Kidney (tissue), 13 donors: ENCODE measurements at regions not wholly inside any gene's neighbourhood (a gene's known extent, or its start where the extent isn't known, plus 50 kb on each side); places are given as distances from the start of the nearest gene placed in this dataset.

Source experiments
- DNase-seq, 5 donors: peaks; one replicate each; pipeline ENCODE4 v3.0.0-alpha.2; 2013 to 2020
- FAIRE-seq: peaks from 2 replicates; lab custom pipeline; 2012; peaks lifted over from hg19 to GRCh38; lab: Jason Lieb, UNC
- H3K27ac ChIP-seq, 2 donors: one replicate each; pipeline ENCODE4 v1.7.0; 2013; ENCODE audit warnings: low read depth in 2 of 2, low read length in 2 of 2, inconsistent platforms in 1 of 2
- H3K27me3 ChIP-seq: one replicate; pipeline ENCODE4 v1.7.1; 2013; ENCODE audit warnings: low read length, inconsistent platforms; ENCODE audit not compliant: control insufficient read depth, insufficient read depth
- H3K36me3 ChIP-seq, 3 donors: one replicate each; pipeline versions ENCODE4 v1.7.0 to v1.7.1; 2013; ENCODE audit warnings: low read length in 3 of 3, control low read depth in 1 of 3, inconsistent platforms in 1 of 3; ENCODE audit not compliant: insufficient read depth in 3 of 3, control insufficient read depth in 2 of 3
- H3K4me1 ChIP-seq, 3 donors: one replicate each; pipeline versions ENCODE4 v1.7.0 to v1.7.1; 2013; ENCODE audit warnings: low read length in 3 of 3, inconsistent platforms in 1 of 3, low read depth in 1 of 3; ENCODE audit not compliant: control insufficient read depth in 2 of 3, insufficient read depth in 2 of 3
- H3K4me3 ChIP-seq, 3 donors: one replicate each; pipeline versions ENCODE4 v1.7.0 to v1.8.1; 2013; ENCODE audit warnings: low read length in 3 of 3, control low read depth in 1 of 3, inconsistent platforms in 1 of 3
- H3K9ac ChIP-seq, 3 donors: one replicate each; pipeline versions ENCODE4 v1.7.0 to v1.7.1; 2013; ENCODE audit warnings: low read length in 3 of 3, control low read depth in 1 of 3, inconsistent platforms in 1 of 3
- H3K9me3 ChIP-seq, 3 donors: one replicate each; pipeline versions ENCODE4 v1.7.0 to v1.7.1; 2013; ENCODE audit warnings: low read length in 3 of 3, control low read depth in 1 of 3, inconsistent platforms in 1 of 3; ENCODE audit not compliant: control insufficient read depth in 2 of 3, insufficient read depth in 1 of 3
- intact Hi-C: fragments of 100-400 bp; cut with DNase I; formaldehyde crosslinking; loops from one replicate; pipeline ENCODE4 v1.11.1; 2022
- TF ChIP-seq, protein P1 (sequence below): IDR thresholded peaks from 3 replicates; pipeline ENCODE4 v1.5.1; 2012; ENCODE audit warnings: mild to moderate bottlenecking, moderate library complexity, borderline replicate concordance; ENCODE audit not compliant: insufficient read depth; ENCODE audit errors: extremely low read depth
- donor health status: control.
- donor health status: control.
- donor health status: control.
- donor health status: control.
- donor health status: control.
- donor health status: DM: yes; HTN: yes; CAD: no.
- donor health status: Normal renal cell carcinoma (clear cell type).

DNA sequence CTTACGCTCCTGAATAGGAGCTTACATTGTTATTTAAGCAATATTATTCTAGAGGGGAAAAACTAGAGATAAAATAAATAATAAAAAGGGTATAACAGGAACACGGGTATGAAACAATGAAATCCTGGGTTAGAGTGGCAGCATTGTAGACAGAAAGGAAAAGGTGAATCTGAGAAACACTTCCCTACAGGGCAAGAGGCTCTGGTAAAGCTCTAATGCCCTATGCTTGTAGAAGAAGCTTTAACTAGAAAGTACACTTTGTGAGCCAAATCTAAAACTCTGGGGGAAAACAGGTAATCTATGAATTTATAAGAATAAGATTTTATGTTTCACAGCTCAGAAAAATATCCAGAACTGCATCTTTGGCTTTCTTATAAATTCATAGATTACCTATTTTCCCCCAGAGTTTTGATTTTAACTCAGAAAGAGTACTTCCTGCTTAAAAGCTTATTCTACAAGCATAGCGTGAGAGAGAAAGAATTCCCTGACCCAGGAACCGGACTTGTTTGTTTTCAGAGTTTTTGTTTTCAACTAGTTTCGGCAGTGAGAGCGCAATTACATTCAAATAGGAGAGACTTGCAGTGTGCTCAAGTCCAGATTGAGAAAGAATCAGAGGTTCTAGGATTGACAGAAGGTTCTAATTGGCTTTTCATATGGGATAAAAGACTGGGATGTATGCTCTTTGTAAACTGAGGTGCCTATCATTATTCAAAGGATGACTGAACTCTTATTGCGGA lies 651.0 kb upstream of the RORB start:
- no peak for DNase-seq
- H3K4me1 ChIP-seq = no peaks in the 10 kb centered on the region
- FAIRE-seq = no peak
- H3K36me3 ChIP-seq = no peaks in the 10 kb centered on the region
- H3K4me3 ChIP-seq = no peak overlapping the region
- H3K27me3 ChIP-seq = no peaks in the 10 kb centered on the region
- intact Hi-C loops = no loop called here
- H3K9me3 ChIP-seq = no peaks in the 10 kb centered on the region
- TF ChIP-seq, protein P1, sequence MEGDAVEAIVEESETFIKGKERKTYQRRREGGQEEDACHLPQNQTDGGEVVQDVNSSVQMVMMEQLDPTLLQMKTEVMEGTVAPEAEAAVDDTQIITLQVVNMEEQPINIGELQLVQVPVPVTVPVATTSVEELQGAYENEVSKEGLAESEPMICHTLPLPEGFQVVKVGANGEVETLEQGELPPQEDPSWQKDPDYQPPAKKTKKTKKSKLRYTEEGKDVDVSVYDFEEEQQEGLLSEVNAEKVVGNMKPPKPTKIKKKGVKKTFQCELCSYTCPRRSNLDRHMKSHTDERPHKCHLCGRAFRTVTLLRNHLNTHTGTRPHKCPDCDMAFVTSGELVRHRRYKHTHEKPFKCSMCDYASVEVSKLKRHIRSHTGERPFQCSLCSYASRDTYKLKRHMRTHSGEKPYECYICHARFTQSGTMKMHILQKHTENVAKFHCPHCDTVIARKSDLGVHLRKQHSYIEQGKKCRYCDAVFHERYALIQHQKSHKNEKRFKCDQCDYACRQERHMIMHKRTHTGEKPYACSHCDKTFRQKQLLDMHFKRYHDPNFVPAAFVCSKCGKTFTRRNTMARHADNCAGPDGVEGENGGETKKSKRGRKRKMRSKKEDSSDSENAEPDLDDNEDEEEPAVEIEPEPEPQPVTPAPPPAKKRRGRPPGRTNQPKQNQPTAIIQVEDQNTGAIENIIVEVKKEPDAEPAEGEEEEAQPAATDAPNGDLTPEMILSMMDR = no peak
- H3K27ac ChIP-seq = no peak overlapping the region
- H3K9ac ChIP-seq = no peak overlapping the region

DNA sequence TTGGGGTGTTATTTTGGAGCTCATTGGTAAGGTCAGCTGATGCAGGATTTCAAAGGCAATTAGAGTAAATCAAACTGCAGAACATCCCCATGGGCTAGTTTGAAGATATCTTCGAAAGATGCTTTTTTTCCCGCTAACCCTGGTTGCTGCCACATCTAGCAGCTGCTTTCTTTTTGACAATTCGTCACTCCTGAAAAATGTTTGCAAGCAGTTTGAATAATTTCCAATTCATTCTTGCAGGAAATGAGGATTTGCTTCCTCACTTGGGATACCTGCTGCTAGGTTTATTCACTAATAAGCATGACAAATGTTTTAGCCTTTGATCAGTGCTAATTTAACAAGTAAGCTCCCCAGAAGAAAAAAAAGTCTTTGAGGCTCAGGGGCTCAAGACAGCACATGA lies 649.6 kb upstream of the RORB start:
- Histone ChIP-seq H3K36me3 (no peaks in the 10 kb centered on the region), H3K4me1 (no peaks in the 10 kb centered on the region), H3K4me3 (no peak overlapping the region), H3K9me3 (no peaks in the 10 kb centered on the region), H3K27ac (no peak overlapping the region), H3K27me3 (no peaks in the 10 kb centered on the region), H3K9ac (no peak overlapping the region)
- intact Hi-C loops = no loop called here
- FAIRE-seq (no peak), DNase-seq (no peak)
- TF ChIP-seq, protein P1 = no peak

DNA sequence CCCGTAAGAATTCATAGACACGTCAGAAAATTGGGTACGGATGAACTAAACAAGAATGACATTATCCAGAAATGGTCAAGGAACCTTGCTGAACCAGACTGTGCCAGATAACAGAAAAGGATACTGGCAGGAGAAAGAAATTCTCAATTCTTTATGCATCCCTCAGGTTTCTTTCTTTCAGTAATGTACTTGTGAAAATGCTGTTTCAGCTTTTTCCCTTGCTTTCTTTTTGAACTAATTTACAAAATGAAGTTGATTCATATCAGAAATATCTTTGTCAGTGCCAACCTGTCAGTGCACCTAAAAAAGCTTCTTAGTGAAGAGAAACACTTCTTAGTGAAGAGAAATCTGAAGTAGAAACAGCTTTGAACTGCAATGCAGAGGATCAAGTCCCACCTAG lies 643.6 kb upstream of the RORB start:
- H3K4me1 ChIP-seq = no peaks in the 10 kb centered on the region
- intact Hi-C loops = no loop called here
- H3K4me3 ChIP-seq = no peak overlapping the region
- no peak overlapping the region for H3K9ac ChIP-seq
- no peaks in the 10 kb centered on the region for H3K36me3 ChIP-seq
- H3K27me3 ChIP-seq = no peaks in the 10 kb centered on the region
- DNase-seq (no peak), FAIRE-seq (no peak)
- TF ChIP-seq, protein P1 = no peak
- no peaks in the 10 kb centered on the region for H3K9me3 ChIP-seq
- H3K27ac ChIP-seq = no peak overlapping the region

DNA sequence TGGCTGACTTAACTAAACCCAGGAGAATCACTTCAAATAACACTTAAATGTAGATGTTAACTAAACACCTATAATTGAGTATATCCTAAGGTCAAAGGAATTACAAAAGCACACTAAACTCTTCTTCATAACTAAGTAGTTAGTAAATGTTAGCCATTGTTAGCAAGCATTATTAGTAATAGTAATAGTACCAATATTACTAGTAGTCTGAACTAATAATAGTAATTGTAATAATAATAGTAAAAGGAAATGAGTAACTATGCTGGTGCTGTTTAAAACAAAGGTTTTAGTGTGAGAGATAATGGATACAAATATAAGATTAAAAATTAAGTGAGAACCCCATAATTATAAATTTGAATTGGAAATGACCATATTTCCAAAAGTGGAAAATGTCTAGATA lies 641.9 kb upstream of the RORB start:
- no peak overlapping the region for H3K9ac ChIP-seq
- FAIRE-seq (no peak), DNase-seq (no peak)
- no peaks in the 10 kb centered on the region for H3K27me3 ChIP-seq
- no peak overlapping the region for H3K4me3 ChIP-seq
- H3K36me3 ChIP-seq = no peaks in the 10 kb centered on the region
- intact Hi-C loops = no loop called here
- no peak overlapping the region for H3K27ac ChIP-seq
- H3K9me3 ChIP-seq = no peaks in the 10 kb centered on the region
- TF ChIP-seq, protein P1 = no peak
- H3K4me1 ChIP-seq = no peaks in the 10 kb centered on the region
